DOHH2 (cell line): ENCODE measurements at regions not wholly inside any gene's neighbourhood (a gene's known extent, or its start where the extent isn't known, plus 50 kb on each side); places are given as distances from the start of the nearest gene placed in this dataset.

Experiments
- H3F3A ChIP-seq: fragments of 200-600 bp; sonication (generic), shearing (Covaris generic); 2 replicates; pipeline ENCODE4 v1.6.0; 2016; ENCODE audit warnings: antibody characterized with exemption, mild to moderate bottlenecking; ENCODE audit not compliant: control insufficient read depth, insufficient read depth
- H3K27ac ChIP-seq: fragments of 200-600 bp; sonication (generic); 2 replicates; pipeline ENCODE4 v1.5.1; 2014; ENCODE audit warnings: low read depth, mild to moderate bottlenecking, low read length, moderate library complexity
- H3K27me3 ChIP-seq: fragments of 200-600 bp; sonication (generic); 2 replicates; pipeline ENCODE4 v1.6.1; 2014; ENCODE audit warnings: mild to moderate bottlenecking, low read length, mixed read lengths; ENCODE audit not compliant: control insufficient read depth
- H3K36me3 ChIP-seq: fragments of 200-600 bp; sonication (generic); 2 replicates; pipeline ENCODE4 v1.6.1; 2014; ENCODE audit warnings: mild to moderate bottlenecking, low read length, moderate library complexity, mixed read lengths; ENCODE audit not compliant: control insufficient read depth
- H3K4me1 ChIP-seq: fragments of 200-600 bp; sonication (generic); 2 replicates; pipeline ENCODE4 v1.6.1; 2014; ENCODE audit warnings: mild to moderate bottlenecking, low read length, mixed read lengths; ENCODE audit not compliant: control insufficient read depth
- H3K4me2 ChIP-seq: fragments of 200-600 bp; sonication (generic); 2 replicates; pipeline ENCODE4 v1.6.0; 2014; ENCODE audit warnings: mild to moderate bottlenecking, low read length, moderate library complexity
- H3K4me3 ChIP-seq: fragments of 200-600 bp; sonication (generic); 2 replicates; pipeline ENCODE4 v1.5.1; 2014; ENCODE audit warnings: mild to moderate bottlenecking, low read length, mixed read lengths
- H3K79me2 ChIP-seq: fragments of 200-600 bp; sonication (generic); 2 replicates; pipeline ENCODE4 v1.6.1; 2014; ENCODE audit warnings: mild to moderate bottlenecking, low read length, mixed read lengths; ENCODE audit not compliant: control insufficient read depth
- H3K9me2 ChIP-seq: fragments of 200-600 bp; sonication (generic); replicated peaks from 2 replicates; pipeline ENCODE4 v1.6.1; 2014; ENCODE audit warnings: mild to moderate bottlenecking, low read length, mixed read lengths; ENCODE audit not compliant: control insufficient read depth
- H3K9me3 ChIP-seq: fragments of 200-600 bp; sonication (generic); 2 replicates; pipeline ENCODE4 v1.6.1; 2014; ENCODE audit warnings: antibody characterized with exemption, low read length, mixed read lengths; ENCODE audit not compliant: control insufficient read depth, insufficient read depth
- H4K20me1 ChIP-seq: fragments of 200-600 bp; sonication (generic); 2 replicates; pipeline ENCODE4 v1.6.0; 2014; ENCODE audit warnings: low read depth, mild to moderate bottlenecking, antibody characterized with exemption, low read length, moderate library complexity; ENCODE audit not compliant: control insufficient read depth, insufficient read depth
- CTCF ChIP-seq: fragments of 200-600 bp; sonication (generic); IDR thresholded peaks from one replicate; pipeline ENCODE4 v1.5.1; 2014; ENCODE audit warnings: antibody characterized with exemption, mild to moderate bottlenecking, low read depth, low read length; ENCODE audit not compliant: poor library complexity, severe bottlenecking
- EZH2phosphoT487 ChIP-seq: fragments of 200-600 bp; sonication (generic); IDR thresholded peaks from 2 replicates; pipeline ENCODE4 v1.6.1; 2017; ENCODE audit warnings: borderline replicate concordance, mild to moderate bottlenecking, antibody characterized with exemption, low read length, moderate library complexity, mixed read lengths

GRCh38 chr15:31262901-31263671 is 63.5 kb upstream of the KLF13 start:
- H3K4me1 ChIP-seq: peaks cover 91% of the 10 kb centered on the region
- H3K4me3 ChIP-seq: peak overlapping the region; percentile 53
- no peaks in the 10 kb centered on the region for H4K20me1 ChIP-seq
- peak overlapping the region; percentile 73 for H3K4me2 ChIP-seq
- TF ChIP-seq EZH2phosphoT487 (no peak), CTCF (no peak)
- H3K9me3 ChIP-seq: no peaks in the 10 kb centered on the region
- H3K79me2 ChIP-seq: no peaks in the 10 kb centered on the region
- H3K27me3 ChIP-seq: no peaks in the 10 kb centered on the region
- no peaks in the 10 kb centered on the region for H3K36me3 ChIP-seq
- H3K27ac ChIP-seq: peak overlapping the region; percentile 99
- no peaks in the 10 kb centered on the region for H3K9me2 ChIP-seq
- H3F3A ChIP-seq: peaks cover 42% of the 10 kb centered on the region

- no peaks in the 10 kb centered on the region for H3K27me3 ChIP-seq
- peak overlapping the region; percentile 99 for H3K27ac ChIP-seq
- no peaks in the 10 kb centered on the region for H3K9me3 ChIP-seq
- H4K20me1 ChIP-seq: no peaks in the 10 kb centered on the region
- H3K9me2 ChIP-seq: no peaks in the 10 kb centered on the region
- H3K4me1 ChIP-seq: peaks cover 95% of the 10 kb centered on the region
- no peaks in the 10 kb centered on the region for H3K36me3 ChIP-seq
- TF ChIP-seq EZH2phosphoT487 (no peak), CTCF (peak; percentile 14)
- H3K4me2 ChIP-seq: peak overlapping the region; percentile 73
- peak overlapping the region; percentile 53 for H3K4me3 ChIP-seq
- H3K79me2 ChIP-seq: no peaks in the 10 kb centered on the region
- H3F3A ChIP-seq: peaks cover 42% of the 10 kb centered on the region
Observed at GRCh38 chr15:31263751-31264558, 62.7 kb upstream of the KLF13 start.

- TF ChIP-seq EZH2phosphoT487: no peak
- no peak for TF ChIP-seq CTCF
- Histone ChIP-seq H3K36me3 (no peaks in the 10 kb centered on the region), H3K4me1 (peaks cover 95% of the 10 kb centered on the region), H4K20me1 (no peaks in the 10 kb centered on the region), H3F3A (peaks cover 42% of the 10 kb centered on the region), H3K4me2 (peak overlapping the region; percentile 73), H3K27me3 (no peaks in the 10 kb centered on the region), H3K4me3 (peak overlapping the region; percentile 53), H3K27ac (peak overlapping the region; percentile 99), H3K9me2 (no peaks in the 10 kb centered on the region), H3K79me2 (no peaks in the 10 kb centered on the region), H3K9me3 (no peaks in the 10 kb centered on the region)
Observed at GRCh38 chr15:31264559-31265089, 62.0 kb upstream of the KLF13 start.
